Aorta (tissue), 5 donors: ENCODE measurements at regions not wholly inside any gene's neighbourhood (a gene's known extent, or its start where the extent isn't known, plus 50 kb on each side); places are given as distances from the start of the nearest gene placed in this dataset.
"Not testable (repeated sequence)": the region's sequence is repeated elsewhere in the genome, so short reads cannot be mapped to it uniquely, and the experiment has no call there.

Experiments
- ATAC-seq: fragments of 200-7000 bp; cut with Tn5 transposase; one replicate; pipeline ENCODE4 v1.9.1; 2022; ENCODE audit warnings: moderate library complexity; ENCODE audit not compliant: low FRiP score
- DNase-seq, 2 donors: peaks; one replicate each; pipeline ENCODE4 v3.0.0-alpha.2; 2020
- H3K27ac ChIP-seq, 2 donors: one replicate each; pipeline ENCODE4 v1.5.1; 2013; ENCODE audit warnings: low read length in 2 of 2, mild to moderate bottlenecking in 2 of 2, moderate library complexity in 2 of 2, control low read depth in 1 of 2, inconsistent platforms in 1 of 2, low read depth in 1 of 2
- H3K27me3 ChIP-seq, 2 donors: one replicate each; pipeline ENCODE4 v1.6.1; 2013; ENCODE audit warnings: control low read depth in 1 of 2, low read length in 1 of 2, mild to moderate bottlenecking in 1 of 2, moderate library complexity in 1 of 2; ENCODE audit not compliant: insufficient read depth in 2 of 2, control insufficient read depth in 1 of 2
- H3K36me3 ChIP-seq, 2 donors: one replicate each; pipeline ENCODE4 v1.6.1; 2013; ENCODE audit warnings: control low read depth in 1 of 2, low read length in 1 of 2, mild to moderate bottlenecking in 1 of 2; ENCODE audit not compliant: insufficient read depth in 2 of 2, control insufficient read depth in 1 of 2
- H3K4me1 ChIP-seq, 2 donors: one replicate each; pipeline ENCODE4 v1.6.1; 2013; ENCODE audit warnings: low read length in 2 of 2, control low read depth in 1 of 2, mild to moderate bottlenecking in 1 of 2, moderate library complexity in 1 of 2; ENCODE audit not compliant: insufficient read depth in 2 of 2, control insufficient read depth in 1 of 2
- H3K4me3 ChIP-seq, 2 donors: one replicate each; pipeline ENCODE4 v1.5.1; 2013; ENCODE audit warnings: low read length in 2 of 2, control low read depth in 1 of 2, mild to moderate bottlenecking in 1 of 2
- H3K9me3 ChIP-seq: one replicate; pipeline ENCODE4 v1.6.1; 2013; ENCODE audit warnings: mild to moderate bottlenecking, low read length; ENCODE audit not compliant: control insufficient read depth
- WGBS, 2 donors: extraction: QIAGEN DNeasy Blood & Tissue Kit; methylation state at CpG; one replicate each; pipeline ENCODE4 v1.1.7; 2013; 5-methylcytosine and 5-hydroxymethylcytosine counted together
- intact Hi-C, 2 donors: fragments of 100-400 bp; cut with DNase I; formaldehyde crosslinking; loops; one replicate each; pipeline versions ENCODE4 v1.14.2 to v1.15.0; 2022
- donor health status: healthy with polysubstance abuse.
- donor health status: Bipolar disorder and iron deficiency.
- donor health status: DM: no; HTN: no; CAD: no.
- donor health status: DM: no; HTN: no; CAD: no.
- donor health status: DM: yes; HTN: yes; CAD: no.

DNA sequence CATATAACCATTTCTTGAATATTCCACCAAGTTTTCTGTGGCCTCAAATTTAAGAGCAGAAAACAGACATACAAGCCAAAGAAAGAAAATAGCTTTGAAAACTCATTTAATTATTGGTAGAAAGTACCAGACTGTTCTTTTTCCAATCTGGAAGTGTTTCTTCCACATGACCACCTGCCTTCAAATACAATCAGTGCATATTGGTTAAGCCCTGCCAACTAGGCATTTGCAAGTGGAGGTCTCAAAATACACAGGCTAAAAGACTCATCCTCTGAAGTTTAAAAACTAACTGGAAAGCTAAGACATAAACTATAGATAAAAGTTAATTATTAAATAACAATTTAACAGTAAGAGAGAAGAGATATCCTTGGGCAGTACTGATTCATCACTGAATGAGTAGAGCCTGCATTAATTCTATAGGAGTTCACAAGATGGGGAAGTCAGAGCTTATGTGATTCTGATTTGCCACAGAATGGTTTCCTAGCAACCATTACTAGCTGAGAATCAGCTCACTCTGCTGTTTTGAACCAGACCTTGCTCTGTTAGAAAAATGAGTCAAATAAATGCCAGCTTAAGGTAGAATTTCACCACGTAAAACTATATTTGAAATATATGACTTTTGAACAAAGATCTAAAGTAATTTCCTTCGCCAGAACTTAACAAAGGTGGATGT lies 433.8 kb downstream of the FUT8 start:
- Histone ChIP-seq H3K9me3 (no peaks in the 10 kb centered on the region), H3K27me3 (no peaks in the 10 kb centered on the region), H3K36me3 (no peaks in the 10 kb centered on the region), H3K27ac (no peak overlapping the region), H3K4me1 (no peaks in the 10 kb centered on the region), H3K4me3 (no peak overlapping the region)
- WGBS, 2 donors: 66 to 76% methylated on average over 2 of the region's 2 CpGs
- intact Hi-C loops: no loop called here
- ATAC-seq (no peak), DNase-seq (no peak)

DNA sequence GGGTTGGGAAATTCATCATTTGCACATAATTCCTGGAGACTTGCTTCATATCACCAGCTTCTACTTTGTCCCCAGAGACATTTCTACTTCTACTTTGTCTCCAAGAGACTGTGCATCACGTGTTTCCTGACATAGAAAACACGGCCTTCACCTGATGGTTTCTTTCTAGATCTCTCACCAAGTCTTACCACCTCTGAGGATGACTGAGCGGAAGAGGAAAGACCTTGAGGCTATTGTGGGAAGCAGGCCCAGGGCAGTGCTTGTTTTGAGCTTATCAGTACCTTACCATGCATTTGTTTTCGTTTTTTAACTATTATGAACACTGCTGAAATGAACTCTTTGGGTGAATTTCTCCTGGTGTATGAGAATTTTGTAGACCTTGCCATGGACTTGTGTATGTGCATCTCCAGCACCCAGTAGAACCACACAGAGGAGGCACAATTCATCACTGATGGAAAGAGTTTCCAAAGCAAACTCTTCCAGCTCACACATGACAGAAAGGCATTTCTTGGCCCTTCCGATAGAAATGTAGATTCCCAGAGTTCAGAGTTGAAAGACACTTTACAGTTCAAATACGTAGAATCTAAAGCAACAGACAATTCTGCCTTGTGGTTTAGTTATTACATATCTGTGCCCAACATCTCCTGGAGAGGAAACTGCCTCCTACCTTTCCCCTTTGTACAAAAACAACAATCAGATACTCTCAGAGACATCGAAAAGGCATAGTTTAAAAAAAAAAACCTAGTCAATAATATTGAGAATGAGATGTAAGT lies 434.7 kb downstream of the FUT8 start:
- ATAC-seq (no peak), DNase-seq (no peak)
- Histone ChIP-seq H3K4me1 (no peaks in the 10 kb centered on the region), H3K27me3 (no peaks in the 10 kb centered on the region), H3K9me3 (peaks cover 4% of the 10 kb centered on the region), H3K36me3 (no peaks in the 10 kb centered on the region), H3K4me3 (no peak overlapping the region), H3K27ac (no peak overlapping the region)
- WGBS, 2 donors: 68 to 73% methylated on average over 7 of the region's 7 CpGs
- intact Hi-C loops: no loop called here

DNA sequence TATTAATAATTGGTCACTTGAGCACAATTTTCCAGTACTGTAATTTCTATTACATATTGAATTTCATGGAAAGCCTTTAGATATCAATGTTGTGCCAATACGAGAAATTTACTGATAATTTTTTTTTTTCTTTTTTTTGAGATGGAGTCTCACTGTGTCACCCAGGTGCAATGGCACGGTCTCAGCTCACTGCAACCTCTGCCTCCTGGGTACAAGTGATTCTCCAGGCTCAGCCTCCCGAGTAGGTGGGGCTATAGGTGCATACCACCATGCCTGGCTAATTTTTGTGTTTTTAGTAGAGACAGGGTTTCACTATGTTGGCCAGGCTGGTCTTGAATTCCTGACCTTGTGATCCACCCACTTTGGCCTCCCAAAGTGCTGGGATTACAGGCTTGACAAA lies 435.4 kb downstream of the FUT8 start:
- WGBS, 2 donors: 73 to 82% methylated on average over 3 of the region's 3 CpGs
- H3K27me3 ChIP-seq, ATAC-seq, intact Hi-C loops, H3K4me1 ChIP-seq, H3K27ac ChIP-seq, H3K9me3 ChIP-seq, H3K4me3 ChIP-seq, DNase-seq, H3K36me3 ChIP-seq: not testable (repeated sequence)

DNA sequence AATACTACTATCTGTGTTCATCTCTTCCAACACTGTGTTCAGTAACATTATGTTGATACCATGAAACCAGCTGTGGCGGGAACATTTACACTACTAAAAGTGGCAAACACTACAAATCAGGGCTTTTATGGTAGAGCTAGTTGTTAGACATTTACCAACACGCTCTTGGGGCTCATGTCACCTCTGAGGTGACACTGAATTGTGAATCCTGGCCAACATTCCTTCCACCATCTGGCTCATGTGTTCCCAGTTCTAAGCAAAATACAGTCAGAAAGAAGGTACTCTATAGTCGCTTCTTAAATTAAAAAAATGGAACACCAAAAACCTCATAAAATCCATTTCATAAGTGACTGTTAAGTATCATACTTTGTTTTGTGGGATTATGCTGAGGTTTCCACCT lies 436.6 kb downstream of the FUT8 start:
- intact Hi-C loops: no loop called here
- Histone ChIP-seq H3K27me3 (no peaks in the 10 kb centered on the region), H3K27ac (no peak overlapping the region), H3K36me3 (no peaks in the 10 kb centered on the region), H3K9me3 (peaks cover 4% of the 10 kb centered on the region), H3K4me1 (no peaks in the 10 kb centered on the region), H3K4me3 (no peak overlapping the region)
- DNase-seq (no peak), ATAC-seq (no peak)
- WGBS, 2 donors: 79 to 81% methylated on average over 3 of the region's 3 CpGs

DNA sequence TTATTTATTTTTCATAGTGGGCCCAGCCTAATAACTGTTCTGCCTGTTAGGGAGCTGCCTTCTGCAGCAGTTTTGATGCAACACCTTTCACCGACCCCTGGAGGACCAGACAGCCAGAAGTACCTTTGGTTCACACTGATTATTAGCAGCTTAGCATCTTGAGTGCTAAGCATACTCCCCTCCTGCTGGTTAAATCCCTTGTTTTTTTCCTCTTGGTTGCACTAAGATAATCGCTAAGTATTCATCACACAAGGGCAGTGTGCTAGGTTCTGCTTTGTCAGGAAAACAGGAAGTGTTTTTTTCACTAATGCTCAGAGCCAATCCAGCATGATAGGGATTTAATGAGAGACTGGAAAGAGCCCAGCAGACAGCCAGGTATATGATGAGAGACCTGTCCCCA lies 437.0 kb downstream of the FUT8 start:
- H3K4me3 ChIP-seq: no peak overlapping the region
- intact Hi-C loops: no loop called here
- WGBS, 2 donors: 49 to 60% methylated on average over 2 of the region's 2 CpGs
- ATAC-seq (no peak), DNase-seq (no peak)
- no peak overlapping the region for H3K27ac ChIP-seq
- H3K36me3 ChIP-seq: no peaks in the 10 kb centered on the region
- no peaks in the 10 kb centered on the region for H3K27me3 ChIP-seq
- H3K9me3 ChIP-seq: peaks cover 4% of the 10 kb centered on the region
- no peaks in the 10 kb centered on the region for H3K4me1 ChIP-seq

DNA sequence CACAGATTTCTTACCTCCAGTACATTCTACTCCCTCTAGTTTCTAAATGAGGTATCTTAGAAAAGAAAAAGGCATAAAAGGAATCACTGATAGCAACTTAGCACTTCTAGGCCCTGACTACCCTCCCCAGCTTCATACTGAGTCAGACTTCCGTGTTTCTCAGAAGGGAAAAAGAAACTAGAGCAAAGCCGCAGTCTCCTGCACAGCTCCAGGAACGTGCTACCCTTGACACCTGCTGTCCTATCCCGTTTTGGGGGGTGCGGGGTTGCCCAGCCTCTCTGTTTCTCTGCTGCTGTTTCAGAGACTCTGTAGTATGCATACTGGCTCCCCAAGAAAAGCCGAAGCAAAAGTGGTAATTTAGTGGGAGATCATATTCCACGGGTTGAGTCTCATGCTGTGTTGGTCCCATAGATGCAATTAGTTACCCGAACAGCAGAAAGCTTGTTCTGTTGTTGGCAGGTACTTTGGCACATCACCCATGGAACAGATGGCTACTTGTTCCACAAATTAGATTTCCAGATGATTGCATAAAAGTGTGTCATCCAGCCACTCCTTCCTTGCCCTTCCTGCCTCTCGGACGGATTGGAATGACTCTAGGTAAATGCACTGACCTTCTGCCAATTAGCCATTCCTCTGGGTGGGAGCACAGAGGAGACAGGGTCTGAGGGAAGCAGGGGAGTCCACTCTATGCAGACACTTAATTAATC lies 438.1 kb downstream of the FUT8 start:
- WGBS, 2 donors: 78% methylated on average over 10 of the region's 10 CpGs
- Histone ChIP-seq H3K9me3 (peaks cover 4% of the 10 kb centered on the region), H3K27ac (no peak overlapping the region), H3K36me3 (no peaks in the 10 kb centered on the region), H3K4me1 (no peaks in the 10 kb centered on the region), H3K27me3 (no peaks in the 10 kb centered on the region), H3K4me3 (no peak overlapping the region)
- intact Hi-C loops: no loop called here
- ATAC-seq: no peak
- no peak for DNase-seq

DNA sequence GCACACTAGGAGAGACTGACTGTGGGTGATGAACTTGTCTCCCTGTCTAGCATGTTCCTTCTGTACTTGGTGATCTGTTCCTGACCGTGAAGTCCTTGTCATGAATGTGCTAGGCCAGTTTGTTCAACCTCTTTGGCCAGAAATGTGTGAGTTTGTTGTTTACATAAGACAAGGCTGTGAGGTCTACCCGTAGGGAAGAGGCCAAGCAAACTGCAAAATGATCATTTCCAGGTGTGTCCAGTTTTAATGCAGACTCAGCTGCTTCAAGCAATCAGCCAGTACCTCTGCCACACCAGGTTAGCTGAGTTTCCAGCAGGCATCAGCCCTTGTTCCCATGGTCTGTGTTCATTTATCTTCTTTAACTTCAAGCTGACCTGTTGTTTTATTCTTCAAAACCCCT lies 440.2 kb downstream of the FUT8 start:
- H3K4me1 ChIP-seq: no peaks in the 10 kb centered on the region
- no peak for ATAC-seq
- WGBS, 2 donors: 26% methylated on average over 2 of the region's 2 CpGs

DNA sequence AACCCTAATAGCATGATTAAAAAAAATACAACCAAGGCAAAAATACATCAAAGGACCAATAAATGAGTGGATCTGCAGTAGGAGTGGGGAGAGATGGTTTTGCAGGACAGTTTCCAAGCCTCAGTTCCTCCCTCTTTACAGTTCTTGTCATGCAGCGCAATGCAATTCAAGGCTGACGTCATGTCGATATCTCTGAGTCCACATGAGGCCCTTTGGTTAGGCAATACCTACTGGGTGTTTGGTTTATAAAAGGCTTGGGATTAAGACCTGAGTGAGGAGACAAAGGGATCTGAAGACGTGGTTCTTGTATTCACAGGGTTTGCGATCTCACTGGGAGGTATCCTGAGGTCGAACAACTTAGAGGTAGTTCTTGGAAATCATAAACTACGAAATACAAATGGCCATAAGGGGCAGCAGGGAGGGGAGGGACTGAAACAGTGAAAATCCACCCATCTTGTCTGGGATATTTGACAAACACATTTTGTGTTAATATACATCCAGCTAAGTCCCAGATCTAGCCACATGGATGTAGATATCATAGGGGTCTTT lies 441.0 kb downstream of the FUT8 start:
- no peaks in the 10 kb centered on the region for H3K27me3 ChIP-seq
- intact Hi-C loops: no loop called here
- DNase-seq: no peak
- no peak overlapping the region for H3K27ac ChIP-seq
- H3K4me3 ChIP-seq: no peak overlapping the region
- ATAC-seq: no peak
- 82 to 83% methylated on average over 7 of the region's 7 CpGs for WGBS, 2 donors
- H3K4me1 ChIP-seq: no peaks in the 10 kb centered on the region
- H3K36me3 ChIP-seq: no peaks in the 10 kb centered on the region
- peaks cover 4% of the 10 kb centered on the region for H3K9me3 ChIP-seq

More for the DNA sequence above, 440.2 kb downstream of the FUT8 start:
- no peak for DNase-seq
- no peak overlapping the region for H3K27ac ChIP-seq
- peaks cover 4% of the 10 kb centered on the region for H3K9me3 ChIP-seq
- no peak overlapping the region for H3K4me3 ChIP-seq
- no peaks in the 10 kb centered on the region for H3K36me3 ChIP-seq
- no peaks in the 10 kb centered on the region for H3K27me3 ChIP-seq
- intact Hi-C loops: no loop called here
